Loucy (cell line): ENCODE measurements at regions not wholly inside any gene's neighbourhood (a gene's known extent, or its start where the extent isn't known, plus 50 kb on each side); places are given as distances from the start of the nearest gene placed in this dataset.

Experiments used
- H2AFZ ChIP-seq: fragments of 200-600 bp; sonication (generic); 2 replicates; pipeline ENCODE4 v1.6.0; 2016; ENCODE audit warnings: antibody characterized with exemption, mild to moderate bottlenecking, low read length, moderate library complexity
- H3F3A ChIP-seq: fragments of 200-600 bp; 2 replicates; pipeline ENCODE4 v1.6.0; 2016; ENCODE audit warnings: antibody characterized with exemption, low read depth, mild to moderate bottlenecking
- H3K27me3 ChIP-seq: fragments of 200-600 bp; sonication (generic); 2 replicates; pipeline ENCODE4 v1.6.1; 2014; ENCODE audit warnings: low read length, mild to moderate bottlenecking; ENCODE audit not compliant: insufficient read depth, poor library complexity, severe bottlenecking
- H3K36me3 ChIP-seq: fragments of 200-600 bp; sonication (generic); 2 replicates; pipeline ENCODE4 v1.6.1; 2016; ENCODE audit warnings: low read length; ENCODE audit not compliant: insufficient read depth
- H3K4me1 ChIP-seq: fragments of 200-600 bp; sonication (generic); 2 replicates; pipeline ENCODE4 v1.5.1; 2014; ENCODE audit warnings: low read length, mild to moderate bottlenecking; ENCODE audit not compliant: insufficient read depth, poor library complexity, severe bottlenecking
- H3K4me2 ChIP-seq: fragments of 200-600 bp; sonication (generic); 2 replicates; pipeline ENCODE4 v1.6.0; 2014; ENCODE audit warnings: antibody characterized with exemption, low read length, low read depth, mild to moderate bottlenecking; ENCODE audit not compliant: poor library complexity, severe bottlenecking
- H3K4me3 ChIP-seq: fragments of 200-600 bp; sonication (generic); 2 replicates; pipeline ENCODE4 v1.5.1; 2014; ENCODE audit warnings: low read length, mild to moderate bottlenecking, mixed read lengths; ENCODE audit not compliant: poor library complexity, severe bottlenecking
- H3K79me2 ChIP-seq: fragments of 200-600 bp; sonication (generic); 2 replicates; pipeline ENCODE4 v1.6.1; 2014; ENCODE audit warnings: low read length; ENCODE audit not compliant: insufficient read depth
- H3K9ac ChIP-seq: fragments of 200-600 bp; sonication (generic); 2 replicates; pipeline ENCODE4 v1.6.0; 2014; ENCODE audit warnings: mild to moderate bottlenecking, low read depth, low read length, moderate library complexity; ENCODE audit not compliant: poor library complexity, severe bottlenecking
- H3K9me2 ChIP-seq: fragments of 200-600 bp; sonication (generic); replicated peaks from 2 replicates; pipeline ENCODE4 v1.6.1; 2016; ENCODE audit warnings: low read depth, low read length, mixed read lengths
- H3K9me3 ChIP-seq: fragments of 200-600 bp; sonication (generic); 2 replicates; pipeline ENCODE4 v1.6.1; 2014; ENCODE audit warnings: mild to moderate bottlenecking, antibody characterized with exemption, low read length, low read depth; ENCODE audit not compliant: insufficient read depth
- H4K20me1 ChIP-seq: fragments of 200-600 bp; sonication (generic); 2 replicates; pipeline ENCODE4 v1.6.0; 2014; ENCODE audit warnings: antibody characterized with exemption, low read length, mild to moderate bottlenecking; ENCODE audit not compliant: insufficient read depth, poor library complexity, severe bottlenecking
- EZH2phosphoT487 ChIP-seq: fragments of 200-600 bp; IDR thresholded peaks from 2 replicates; pipeline ENCODE4 v1.6.1; 2018; ENCODE audit warnings: antibody characterized with exemption, mild to moderate bottlenecking, moderate library complexity, borderline replicate concordance
- TF ChIP-seq, protein P1 (sequence below): fragments of 200-600 bp; sonication (generic); conservative IDR thresholded peaks from 2 replicates; pipeline ENCODE4 v1.5.1; 2014; ENCODE audit warnings: mild to moderate bottlenecking, antibody characterized with exemption, low read length

DNA sequence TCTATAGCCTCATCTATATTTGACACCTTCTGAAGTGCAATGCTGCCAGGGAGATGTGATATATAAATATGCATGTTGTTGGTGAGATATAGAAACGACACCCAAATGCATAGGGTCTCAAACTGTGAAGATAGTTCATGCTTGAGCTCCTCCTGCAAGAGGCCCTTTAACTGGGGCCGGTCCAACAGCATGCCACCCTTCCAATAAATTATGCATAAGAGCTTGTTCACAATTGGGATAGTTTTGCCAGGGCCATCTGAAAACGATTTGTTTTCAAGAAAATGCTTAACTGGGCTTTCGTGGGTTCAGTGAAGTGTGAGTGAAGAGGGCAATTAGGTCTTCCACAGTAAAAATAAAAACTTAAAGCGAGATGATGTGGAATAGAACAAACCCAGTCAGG is 424.2 kb upstream of the WWC1 start:
- no peaks in the 10 kb centered on the region for H3K4me1 ChIP-seq
- no peaks in the 10 kb centered on the region for H4K20me1 ChIP-seq
- no peak overlapping the region for H3K4me3 ChIP-seq
- H2AFZ ChIP-seq: no peak overlapping the region
- no peaks in the 10 kb centered on the region for H3K79me2 ChIP-seq
- no peaks in the 10 kb centered on the region for H3F3A ChIP-seq
- H3K27me3 ChIP-seq: no peaks in the 10 kb centered on the region
- no peaks in the 10 kb centered on the region for H3K9me3 ChIP-seq
- no peaks in the 10 kb centered on the region for H3K36me3 ChIP-seq
- H3K9me2 ChIP-seq: no peaks in the 10 kb centered on the region
- H3K9ac ChIP-seq: no peak overlapping the region
- H3K4me2 ChIP-seq: no peak overlapping the region
- TF ChIP-seq EZH2phosphoT487: no peak
- TF ChIP-seq, protein P1, sequence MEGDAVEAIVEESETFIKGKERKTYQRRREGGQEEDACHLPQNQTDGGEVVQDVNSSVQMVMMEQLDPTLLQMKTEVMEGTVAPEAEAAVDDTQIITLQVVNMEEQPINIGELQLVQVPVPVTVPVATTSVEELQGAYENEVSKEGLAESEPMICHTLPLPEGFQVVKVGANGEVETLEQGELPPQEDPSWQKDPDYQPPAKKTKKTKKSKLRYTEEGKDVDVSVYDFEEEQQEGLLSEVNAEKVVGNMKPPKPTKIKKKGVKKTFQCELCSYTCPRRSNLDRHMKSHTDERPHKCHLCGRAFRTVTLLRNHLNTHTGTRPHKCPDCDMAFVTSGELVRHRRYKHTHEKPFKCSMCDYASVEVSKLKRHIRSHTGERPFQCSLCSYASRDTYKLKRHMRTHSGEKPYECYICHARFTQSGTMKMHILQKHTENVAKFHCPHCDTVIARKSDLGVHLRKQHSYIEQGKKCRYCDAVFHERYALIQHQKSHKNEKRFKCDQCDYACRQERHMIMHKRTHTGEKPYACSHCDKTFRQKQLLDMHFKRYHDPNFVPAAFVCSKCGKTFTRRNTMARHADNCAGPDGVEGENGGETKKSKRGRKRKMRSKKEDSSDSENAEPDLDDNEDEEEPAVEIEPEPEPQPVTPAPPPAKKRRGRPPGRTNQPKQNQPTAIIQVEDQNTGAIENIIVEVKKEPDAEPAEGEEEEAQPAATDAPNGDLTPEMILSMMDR: no peak

DNA sequence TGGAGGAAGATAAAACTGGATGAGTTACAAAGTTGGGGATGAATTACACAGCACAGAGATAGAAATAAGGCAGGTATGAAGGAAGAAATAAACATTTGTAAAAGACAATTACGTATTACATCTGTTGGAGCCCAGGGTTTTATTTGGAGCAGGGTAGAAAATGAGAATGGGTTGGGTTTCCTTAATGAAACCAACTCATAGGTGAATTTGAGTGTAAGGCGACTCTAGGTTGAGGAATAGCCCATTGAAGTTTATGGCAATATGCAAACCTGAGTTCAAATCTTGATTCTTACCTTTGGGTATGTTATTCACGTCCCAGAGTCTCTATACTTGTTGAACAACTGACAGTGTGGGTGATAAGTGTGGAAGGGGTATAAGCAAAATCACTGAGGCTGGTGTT is 422.3 kb upstream of the WWC1 start:
- TF ChIP-seq, protein P1: no peak
- no peak for TF ChIP-seq EZH2phosphoT487
- Histone ChIP-seq H3K9me3 (no peaks in the 10 kb centered on the region), H4K20me1 (no peaks in the 10 kb centered on the region), H3K4me1 (no peaks in the 10 kb centered on the region), H3K79me2 (no peaks in the 10 kb centered on the region), H3K9ac (no peak overlapping the region), H3F3A (no peaks in the 10 kb centered on the region), H3K9me2 (no peaks in the 10 kb centered on the region), H3K4me3 (no peak overlapping the region), H3K36me3 (no peaks in the 10 kb centered on the region), H2AFZ (no peak overlapping the region), H3K4me2 (no peak overlapping the region), H3K27me3 (no peaks in the 10 kb centered on the region)

DNA sequence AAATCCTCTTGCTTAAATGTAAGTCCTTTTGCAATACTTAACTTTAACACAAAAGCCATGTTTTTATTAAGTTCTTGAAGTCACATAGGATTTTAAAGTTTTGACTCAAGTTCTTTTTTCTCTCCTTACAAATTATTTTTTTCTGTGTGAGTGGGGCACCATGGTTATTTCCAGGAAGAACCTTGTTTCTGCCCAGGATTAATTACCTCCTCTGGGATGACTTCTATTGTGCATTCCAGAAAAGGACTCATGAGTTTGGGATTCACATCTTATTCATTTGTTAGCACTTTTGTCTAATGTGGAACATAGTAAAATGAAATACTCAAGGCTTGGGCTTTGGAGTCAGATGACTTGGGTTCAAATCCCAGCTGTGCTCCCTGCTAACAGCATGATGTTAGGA is 421.4 kb upstream of the WWC1 start:
- H3K36me3 ChIP-seq: no peaks in the 10 kb centered on the region
- TF ChIP-seq, protein P1: no peak
- no peak for TF ChIP-seq EZH2phosphoT487
- H4K20me1 ChIP-seq: no peaks in the 10 kb centered on the region
- H3F3A ChIP-seq: no peaks in the 10 kb centered on the region
- no peak overlapping the region for H3K9ac ChIP-seq
- H3K9me3 ChIP-seq: no peaks in the 10 kb centered on the region
- no peaks in the 10 kb centered on the region for H3K27me3 ChIP-seq
- H3K79me2 ChIP-seq: no peaks in the 10 kb centered on the region
- no peak overlapping the region for H3K4me3 ChIP-seq
- H3K4me1 ChIP-seq: no peaks in the 10 kb centered on the region
- no peak overlapping the region for H2AFZ ChIP-seq
- H3K4me2 ChIP-seq: no peak overlapping the region
- H3K9me2 ChIP-seq: no peaks in the 10 kb centered on the region
